ENCODE measurements at regions not wholly inside any gene's neighbourhood (a gene's known extent, or its start where the extent isn't known, plus 50 kb on each side); places are given as distances from the start of the nearest gene placed in this dataset.

DNA sequence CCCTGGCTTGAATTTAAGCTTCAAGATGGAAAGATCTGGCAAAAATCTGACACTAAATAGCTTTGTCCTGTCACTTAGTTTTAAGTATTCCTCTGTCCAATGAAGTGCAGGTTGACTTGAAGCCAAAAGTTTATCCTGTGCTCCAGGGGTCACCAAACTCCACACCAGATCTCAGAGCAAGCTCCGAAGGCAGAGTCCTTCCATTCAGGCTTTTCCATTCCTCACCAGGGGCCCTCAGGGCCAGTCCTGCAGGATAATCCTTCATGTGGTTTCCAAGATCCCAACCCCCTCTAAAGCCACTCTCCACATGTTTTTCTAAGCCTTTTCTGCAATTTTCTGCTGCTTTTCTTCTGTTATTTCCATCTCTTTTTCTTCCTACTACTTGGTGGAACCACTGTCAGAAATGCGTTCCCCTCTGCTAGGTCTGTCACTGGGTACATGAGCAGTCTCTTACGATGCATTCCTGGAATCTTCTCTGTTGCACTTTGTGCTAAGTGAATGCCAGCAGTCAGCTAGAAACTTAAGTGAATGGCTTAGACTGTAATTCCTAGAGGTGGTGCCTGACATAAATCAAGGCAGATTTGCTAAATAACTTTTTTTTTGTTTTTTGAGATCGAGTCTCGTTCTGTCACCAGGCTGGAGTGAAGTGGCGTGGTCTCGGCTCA, 251.4 kb downstream of the MSRB3 start:
- FAIRE-seq (no peak), ATAC-seq (no peak), DNase-seq (ENCODE audit: low read depth in 1 of 2, low spot score in 1 of 2) (no peak)
- Histone ChIP-seq H3K4me2 (no peak overlapping the region), H3K4me1 (no peaks in the 10 kb centered on the region), H3K4me3 (no peak overlapping the region), H3K27ac (no peak overlapping the region), H3K9me3 (no peaks in the 10 kb centered on the region)
- TF ChIP-seq HOXB13 (CRISPR knock-in tag; IDR thresholded peaks at IDR 0.05; ENCODE audit: low read depth): no peak
- TF ChIP-seq RFX5 (IDR thresholded peaks at IDR 0.05): no peak
- TF ChIP-seq, protein P1, sequence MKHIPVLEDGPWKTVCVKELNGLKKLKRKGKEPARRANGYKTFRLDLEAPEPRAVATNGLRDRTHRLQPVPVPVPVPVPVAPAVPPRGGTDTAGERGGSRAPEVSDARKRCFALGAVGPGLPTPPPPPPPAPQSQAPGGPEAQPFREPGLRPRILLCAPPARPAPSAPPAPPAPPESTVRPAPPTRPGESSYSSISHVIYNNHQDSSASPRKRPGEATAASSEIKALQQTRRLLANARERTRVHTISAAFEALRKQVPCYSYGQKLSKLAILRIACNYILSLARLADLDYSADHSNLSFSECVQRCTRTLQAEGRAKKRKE (CRISPR knock-in tag; IDR thresholded peaks at IDR 0.05; ENCODE audit: low read depth): no peak
- no peak for TF ChIP-seq MAZ (IDR thresholded peaks at IDR 0.05; ENCODE audit: borderline replicate concordance, low read depth, low read length)
- no peak for TF ChIP-seq EP300 (IDR thresholded peaks at IDR 0.05)
- TF ChIP-seq TP53 (CRISPR knock-in tag; IDR thresholded peaks at IDR 0.05): no peak
- no peak for TF ChIP-seq ESRRA (IDR thresholded peaks at IDR 0.05; ENCODE audit: borderline replicate concordance, low read length)
- TF ChIP-seq, protein P2, sequence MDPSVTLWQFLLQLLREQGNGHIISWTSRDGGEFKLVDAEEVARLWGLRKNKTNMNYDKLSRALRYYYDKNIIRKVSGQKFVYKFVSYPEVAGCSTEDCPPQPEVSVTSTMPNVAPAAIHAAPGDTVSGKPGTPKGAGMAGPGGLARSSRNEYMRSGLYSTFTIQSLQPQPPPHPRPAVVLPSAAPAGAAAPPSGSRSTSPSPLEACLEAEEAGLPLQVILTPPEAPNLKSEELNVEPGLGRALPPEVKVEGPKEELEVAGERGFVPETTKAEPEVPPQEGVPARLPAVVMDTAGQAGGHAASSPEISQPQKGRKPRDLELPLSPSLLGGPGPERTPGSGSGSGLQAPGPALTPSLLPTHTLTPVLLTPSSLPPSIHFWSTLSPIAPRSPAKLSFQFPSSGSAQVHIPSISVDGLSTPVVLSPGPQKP (IDR thresholded peaks at IDR 0.05; ENCODE audit: low read depth, low read length): no peak
- TF ChIP-seq NFE2L2 (conservative IDR thresholded peaks at IDR 0.05; ENCODE audit: low read length): no peak
- TF ChIP-seq CBX2 (IDR thresholded peaks at IDR 0.05; ENCODE audit: borderline replicate concordance, low read depth): no peak
- TF ChIP-seq GATA3 (IDR thresholded peaks at IDR 0.05; ENCODE audit: borderline replicate concordance): no peak
- TF ChIP-seq RNF2 (IDR thresholded peaks at IDR 0.05; ENCODE audit: borderline replicate concordance, low read depth): no peak
- no peak for TF ChIP-seq CHD2 (IDR thresholded peaks at IDR 0.05; ENCODE audit: low read length, partially characterized antibody)
- no peak for TF ChIP-seq ZNF302 (CRISPR knock-in tag; IDR thresholded peaks at IDR 0.05)
- no peak for TF ChIP-seq EHF (CRISPR knock-in tag; IDR thresholded peaks at IDR 0.05)
- TF ChIP-seq SREBF2 (IDR thresholded peaks at IDR 0.05): no peak
- TF ChIP-seq HMGXB4 (CRISPR knock-in tag; IDR thresholded peaks at IDR 0.05; ENCODE audit: borderline replicate concordance): no peak
- TF ChIP-seq FOXS1 (CRISPR knock-in tag; IDR thresholded peaks at IDR 0.05): no peak
- no peak for TF ChIP-seq NR3C1 (IDR thresholded peaks at IDR 0.05)
- CTCF ChIA-PET: interaction anchor here (2.7 kb wide), 1 partner anchor 27 kb away, joined by 9 read pairs; no protein-coding TSS in a partner anchor
- POLR2A ChIA-PET: no interaction called here
- 74% methylated on average over 7 of the region's 7 CpGs for WGBS (ENCODE audit: missing lambda C conversion rate)

GRCh38 chr12:65532162-65532561, 253.7 kb downstream of the MSRB3 start:
- no peaks in the 10 kb centered on the region for H3K9me3 ChIP-seq
- FAIRE-seq (no peak), ATAC-seq (no peak), DNase-seq (ENCODE audit: low read depth in 1 of 2, low spot score in 1 of 2) (no peak)
- H3K4me3 ChIP-seq: no peak overlapping the region
- TF ChIP-seq HEYL (CRISPR knock-in tag; IDR thresholded peaks at IDR 0.05) (no peak), HOXA7 (CRISPR knock-in tag; IDR thresholded peaks at IDR 0.05) (no peak), USF2 (IDR thresholded peaks at IDR 0.05) (no peak), JUNB (IDR thresholded peaks at IDR 0.05) (no peak), BHLHE40 (IDR thresholded peaks at IDR 0.05; ENCODE audit: low read depth, low read length) (no peak)
- TF ChIP-seq, protein P3, sequence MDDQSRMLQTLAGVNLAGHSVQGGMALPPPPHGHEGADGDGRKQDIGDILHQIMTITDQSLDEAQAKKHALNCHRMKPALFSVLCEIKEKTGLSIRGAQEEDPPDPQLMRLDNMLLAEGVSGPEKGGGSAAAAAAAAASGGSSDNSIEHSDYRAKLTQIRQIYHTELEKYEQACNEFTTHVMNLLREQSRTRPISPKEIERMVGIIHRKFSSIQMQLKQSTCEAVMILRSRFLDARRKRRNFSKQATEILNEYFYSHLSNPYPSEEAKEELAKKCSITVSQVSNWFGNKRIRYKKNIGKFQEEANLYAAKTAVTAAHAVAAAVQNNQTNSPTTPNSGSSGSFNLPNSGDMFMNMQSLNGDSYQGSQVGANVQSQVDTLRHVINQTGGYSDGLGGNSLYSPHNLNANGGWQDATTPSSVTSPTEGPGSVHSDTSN (IDR thresholded peaks at IDR 0.05): no peak
- 77% methylated on average over 2 of the region's 2 CpGs for WGBS (ENCODE audit: missing lambda C conversion rate)
- H3K27ac ChIP-seq: no peak overlapping the region
- H3K4me1 ChIP-seq: peaks cover 16% of the 10 kb centered on the region
- POLR2A ChIA-PET: no interaction called here
- no peak overlapping the region for H3K4me2 ChIP-seq
- CTCF ChIA-PET: interaction anchor here (0.8 to 2.7 kb wide), 2 partner anchors 24 to 141 kb away, joined by 4 to 9 read pairs; no protein-coding TSS in a partner anchor

Measured in A549 (cell line).